ENCODE measurements at regions not wholly inside any gene's neighbourhood (a gene's known extent, or its start where the extent isn't known, plus 50 kb on each side); places are given as distances from the start of the nearest gene placed in this dataset.

GRCh38 chr15:47442371-47442770, 274.9 kb upstream of the SEMA6D start:
- H3K36me3 ChIP-seq, result no peaks in the 10 kb centered on the region
- no peaks in the 10 kb centered on the region for H3K27me3 ChIP-seq
- H3K9me3 ChIP-seq, result no peaks in the 10 kb centered on the region
- H3K4me3 ChIP-seq (replicated peaks in 1 of 3), result no peak overlapping the region
- intact Hi-C loops (cut with DNase I), result no loop called here
- H3K27ac ChIP-seq, result no peak overlapping the region
- DNase-seq, result no peak
- TF ChIP-seq CTCF (IDR thresholded peaks at IDR 0.05) (no peak), POLR2A (IDR thresholded peaks at IDR 0.05) (no peak)
- 97 to 100% methylated on average over 1 of the region's 1 CpG for WGBS, 2 donors
- H3K4me1 ChIP-seq, result no peaks in the 10 kb centered on the region

GRCh38 chr15:47443839-47444238, 273.5 kb upstream of the SEMA6D start:
- no peak for TF ChIP-seq CTCF (IDR thresholded peaks at IDR 0.05)
- no peak for TF ChIP-seq POLR2A (IDR thresholded peaks at IDR 0.05)
- H3K36me3 ChIP-seq, result no peaks in the 10 kb centered on the region
- no peak overlapping the region for H3K4me3 ChIP-seq (replicated peaks in 1 of 3)
- H3K4me1 ChIP-seq, result no peaks in the 10 kb centered on the region
- H3K27me3 ChIP-seq, result no peaks in the 10 kb centered on the region
- H3K9me3 ChIP-seq, result no peaks in the 10 kb centered on the region
- intact Hi-C loops (cut with DNase I), result no loop called here
- WGBS, 2 donors, result 89 to 91% methylated on average over 2 of the region's 2 CpGs
- no peak for DNase-seq
- no peak overlapping the region for H3K27ac ChIP-seq

- WGBS, 2 donors, result 93 to 94% methylated on average over 9 of the region's 9 CpGs
- Histone ChIP-seq H3K27me3 (no peaks in the 10 kb centered on the region), H3K9me3 (no peaks in the 10 kb centered on the region), H3K27ac (no peak overlapping the region), H3K4me3 (replicated peaks in 1 of 3) (no peak overlapping the region), H3K4me1 (no peaks in the 10 kb centered on the region), H3K36me3 (no peaks in the 10 kb centered on the region)
- DNase-seq, result no peak
- intact Hi-C loops (cut with DNase I), result no loop called here
- no peak for TF ChIP-seq CTCF (IDR thresholded peaks at IDR 0.05)
- no peak for TF ChIP-seq POLR2A (IDR thresholded peaks at IDR 0.05)
Measured at GRCh38 chr15:47445723-47446392, 271.4 kb upstream of the SEMA6D start.

- Histone ChIP-seq H3K27ac (no peak overlapping the region), H3K4me1 (no peaks in the 10 kb centered on the region), H3K4me3 (replicated peaks in 1 of 3) (no peak overlapping the region), H3K27me3 (no peaks in the 10 kb centered on the region), H3K36me3 (no peaks in the 10 kb centered on the region), H3K9me3 (no peaks in the 10 kb centered on the region)
- no peak for TF ChIP-seq CTCF (IDR thresholded peaks at IDR 0.05)
- TF ChIP-seq POLR2A (IDR thresholded peaks at IDR 0.05), result no peak
- no peak for DNase-seq
- WGBS, 2 donors, result 82 to 84% methylated on average over 4 of the region's 4 CpGs
- intact Hi-C loops (cut with DNase I), result no loop called here
Measured at GRCh38 chr15:47460795-47461573, 256.3 kb upstream of the SEMA6D start.

GRCh38 chr15:47461652-47462141, 255.6 kb upstream of the SEMA6D start:
- no peak overlapping the region for H3K27ac ChIP-seq
- H3K36me3 ChIP-seq, result no peaks in the 10 kb centered on the region
- intact Hi-C loops (cut with DNase I), result no loop called here
- H3K4me3 ChIP-seq (replicated peaks in 1 of 3), result no peak overlapping the region
- WGBS, 2 donors, result 87 to 93% methylated on average over 3 of the region's 3 CpGs
- H3K9me3 ChIP-seq, result no peaks in the 10 kb centered on the region
- no peak for DNase-seq
- H3K4me1 ChIP-seq, result no peaks in the 10 kb centered on the region
- TF ChIP-seq CTCF (IDR thresholded peaks at IDR 0.05) (no peak), POLR2A (IDR thresholded peaks at IDR 0.05) (no peak)
- no peaks in the 10 kb centered on the region for H3K27me3 ChIP-seq

Data from thyroid gland (tissue), 4 donors.